Left ventricle myocardium inferior (tissue), 1 donor: ENCODE measurements at regions not wholly inside any gene's neighbourhood (a gene's known extent, or its start where the extent isn't known, plus 50 kb on each side); places are given as distances from the start of the nearest gene placed in this dataset.

ENCODE experiments used
- DNase-seq: peaks from one replicate; pipeline ENCODE4 v3.0.0-alpha.2; 2020
- H3K27ac ChIP-seq: fragments of 200-600 bp; replicated peaks from 2 replicates; pipeline ENCODE4 v1.8.0; 2021
- H3K27me3 ChIP-seq: fragments of 200-600 bp; 2 replicates; pipeline ENCODE4 v1.8.0; 2021; ENCODE audit warnings: low read depth
- H3K36me3 ChIP-seq: fragments of 200-600 bp; 2 replicates; pipeline ENCODE4 v1.8.0; 2021
- H3K4me1 ChIP-seq: fragments of 200-600 bp; 2 replicates; pipeline ENCODE4 v1.8.0; 2021
- H3K4me3 ChIP-seq: fragments of 200-600 bp; 2 replicates; pipeline ENCODE4 v1.8.0; 2021; ENCODE audit warnings: mild to moderate bottlenecking, moderate library complexity
- H3K9me3 ChIP-seq: fragments of 200-600 bp; replicated peaks from 2 replicates; pipeline ENCODE4 v1.8.0; 2021
- CTCF ChIP-seq: fragments of 200-600 bp; IDR thresholded peaks from 2 replicates; pipeline ENCODE4 v1.8.0; 2021; ENCODE audit warnings: antibody characterized with exemption, mild to moderate bottlenecking, borderline replicate concordance
- intact Hi-C: fragments of 100-400 bp; cut with micrococcal nuclease; formaldehyde crosslinking; loops from one replicate; pipeline ENCODE4 v1.11.0; 2022
- donor health status: DM: no; HTN: yes; CAD: no; lungs with severe emphysema.

- no peaks in the 10 kb centered on the region for H3K9me3 ChIP-seq
- DNase-seq = no peak
- no peak overlapping the region for H3K4me3 ChIP-seq
- intact Hi-C loops = no loop called here
- no peak for TF ChIP-seq CTCF
- H3K4me1 ChIP-seq = peaks cover 12% of the 10 kb centered on the region
- no peaks in the 10 kb centered on the region for H3K36me3 ChIP-seq
- H3K27ac ChIP-seq = no peak overlapping the region
- peaks cover 58% of the 10 kb centered on the region for H3K27me3 ChIP-seq
Observed at GRCh38 chr9:134967547-134967930, 49.8 kb upstream of the FCN1 start.

GRCh38 chr9:134968011-134968822 lies 50.5 kb upstream of the FCN1 start:
- intact Hi-C loops = no loop called here
- Histone ChIP-seq H3K4me3 (no peak overlapping the region), H3K27ac (no peak overlapping the region), H3K27me3 (peaks cover 58% of the 10 kb centered on the region), H3K36me3 (no peaks in the 10 kb centered on the region), H3K9me3 (no peaks in the 10 kb centered on the region), H3K4me1 (peaks cover 12% of the 10 kb centered on the region)
- DNase-seq = no peak
- no peak for TF ChIP-seq CTCF

GRCh38 chr9:134968823-134969090 lies 51.0 kb upstream of the FCN1 start:
- H3K4me1 ChIP-seq = peaks cover 12% of the 10 kb centered on the region
- H3K4me3 ChIP-seq = no peak overlapping the region
- intact Hi-C loops = no loop called here
- H3K9me3 ChIP-seq = no peaks in the 10 kb centered on the region
- H3K27me3 ChIP-seq = peaks cover 58% of the 10 kb centered on the region
- H3K36me3 ChIP-seq = no peaks in the 10 kb centered on the region
- TF ChIP-seq CTCF = no peak
- DNase-seq = no peak
- no peak overlapping the region for H3K27ac ChIP-seq

- H3K4me1 ChIP-seq = peaks cover 12% of the 10 kb centered on the region
- intact Hi-C loops = no loop called here
- H3K36me3 ChIP-seq = no peaks in the 10 kb centered on the region
- H3K9me3 ChIP-seq = no peaks in the 10 kb centered on the region
- no peak overlapping the region for H3K27ac ChIP-seq
- H3K27me3 ChIP-seq = peaks cover 58% of the 10 kb centered on the region
- no peak overlapping the region for H3K4me3 ChIP-seq
- DNase-seq = no peak
- TF ChIP-seq CTCF = no peak
Observed at GRCh38 chr9:134969156-134970045, 51.7 kb upstream of the FCN1 start.

GRCh38 chr9:134970198-134970597 lies 52.5 kb upstream of the FCN1 start:
- intact Hi-C loops = no loop called here
- peaks cover 58% of the 10 kb centered on the region for H3K27me3 ChIP-seq
- H3K9me3 ChIP-seq = no peaks in the 10 kb centered on the region
- no peaks in the 10 kb centered on the region for H3K36me3 ChIP-seq
- peaks cover 12% of the 10 kb centered on the region for H3K4me1 ChIP-seq
- DNase-seq = no peak
- no peak overlapping the region for H3K4me3 ChIP-seq
- no peak for TF ChIP-seq CTCF
- H3K27ac ChIP-seq = no peak overlapping the region
